HCT116 (cell line): ENCODE measurements at regions not wholly inside any gene's neighbourhood (a gene's known extent, or its start where the extent isn't known, plus 50 kb on each side); places are given as distances from the start of the nearest gene placed in this dataset.

Experiments
- ATAC-seq: fragments of 200-7000 bp; cut with Tn5 transposase; 2 replicates; pipeline ENCODE4 v1.9.1; 2020; ENCODE audit warnings: mild to moderate bottlenecking, moderate library complexity
- BruUV-seq: library from RNA; stranded (reverse); fragments of 400-500 nt; replicated peaks from 2 replicates; lab custom pipeline; 2021; lab: Mats Ljungman, UMichigan
- CTCF ChIA-PET: fragments of 300-600 bp; sonication (Branson Sonifier 250); formaldehyde crosslinking; loops from one replicate; lab custom pipeline; 2021; ENCODE audit warnings: antibody characterized with exemption; lab: Charles Lee
- POLR2A ChIA-PET: fragments of 300-600, 350-600 bp; sonication (Branson Sonifier 250); formaldehyde crosslinking; loops from one replicate; lab custom pipeline; 2021; ENCODE audit warnings: antibody characterized with exemption; lab: Charles Lee
- RAD21 ChIA-PET, 2 experiments: fragments of 300-600 bp; sonication (Branson Sonifier 250); formaldehyde crosslinking; loops; one replicate each; lab custom pipeline; 2023; ENCODE audit warnings: low total read pairs in 2 of 2; ENCODE audit not compliant: uncharacterized antibody in 2 of 2, unreplicated experiment in 2 of 2, low non-redundant PET in 1 of 2; lab: Charles Lee
- DNase-seq: peaks from one replicate; pipeline ENCODE4 v3.0.0-alpha.2; 2010; ENCODE audit warnings: low read depth, low spot score
- H2AFZ ChIP-seq: fragments of 200-600 bp; shearing (Covaris generic), sonication (generic); 2 replicates; pipeline ENCODE4 v1.6.1; 2017; ENCODE audit warnings: low read depth, mixed run types, mixed read lengths, antibody characterized with exemption, low read length; ENCODE audit not compliant: poor library complexity, severe bottlenecking
- H3K27ac ChIP-seq: 2 replicates; pipeline ENCODE4 v1.5.1; 2012; ENCODE audit warnings: low read depth, low read length
- H3K27me3 ChIP-seq: fragments of 200-600 bp; sonication (generic); 2 replicates; pipeline ENCODE4 v1.6.1; 2016; ENCODE audit warnings: mixed run types, low read length, mixed read lengths; ENCODE audit not compliant: insufficient read depth
- H3K36me3 ChIP-seq, 2 experiments: fragments of 200-500 bp in 1 of 2; fragments of 200-600 bp in 1 of 2; sonication (Bioruptor generic) in 1 of 2; sonication (generic) in 1 of 2; 2 replicates each; pipeline versions ENCODE4 v1.5.1 to v1.6.1; 2014 to 2016; ENCODE audit warnings: low read length in 2 of 2, inconsistent platforms in 1 of 2, mixed read lengths in 1 of 2, mixed run types in 1 of 2; ENCODE audit not compliant: insufficient read depth in 2 of 2, control insufficient read depth in 1 of 2
- H3K4me1 ChIP-seq, 2 experiments: fragments of 200-600 bp in 1 of 2; sonication (generic) in 1 of 2; 2 replicates each; pipeline versions ENCODE4 v1.5.1 to v1.6.1; 2012 to 2017; ENCODE audit warnings: low read length in 2 of 2, inconsistent platforms in 1 of 2, mild to moderate bottlenecking in 1 of 2, mixed read lengths in 1 of 2, mixed run types in 1 of 2, moderate library complexity in 1 of 2; ENCODE audit not compliant: insufficient read depth in 2 of 2, control insufficient read depth in 1 of 2
- H3K4me2 ChIP-seq: fragments of 200-600 bp; sonication (generic); 2 replicates; pipeline ENCODE4 v1.6.1; 2017; ENCODE audit warnings: mixed run types, low read length, mixed read lengths
- H3K4me3 ChIP-seq, 2 experiments: fragments of 200-600 bp in 1 of 2; sonication (generic) in 1 of 2; replicated peaks in 1 of 2; 2 replicates each; pipeline ENCODE4 v1.5.1; 2011 to 2016; ENCODE audit warnings: low read length in 2 of 2, control low read depth in 1 of 2, low read depth in 1 of 2, mild to moderate bottlenecking in 1 of 2, mixed read lengths in 1 of 2, mixed run types in 1 of 2
- H3K79me2 ChIP-seq: fragments of 200-600 bp; sonication (generic); 2 replicates; pipeline ENCODE4 v1.6.1; 2017; ENCODE audit warnings: mild to moderate bottlenecking, mixed run types, low read length, moderate library complexity, mixed read lengths; ENCODE audit not compliant: insufficient read depth
- H3K9ac ChIP-seq: fragments of 200-600 bp; sonication (generic); 2 replicates; pipeline ENCODE4 v1.6.1; 2016; ENCODE audit warnings: low read length, mixed read lengths
- H3K9me2 ChIP-seq: fragments of 200-600 bp; sonication (generic), shearing (Covaris generic); 2 replicates; pipeline ENCODE4 v1.6.1; 2017; ENCODE audit warnings: mixed run types, mild to moderate bottlenecking, moderate library complexity; ENCODE audit not compliant: insufficient read depth
- H3K9me3 ChIP-seq, 2 experiments: fragments of 200-500 bp in 1 of 2; fragments of 200-600 bp in 1 of 2; sonication (Bioruptor generic) in 1 of 2; sonication (generic) in 1 of 2; 2 replicates each; pipeline ENCODE4 v1.6.1; 2014 to 2017; ENCODE audit warnings: low read length in 2 of 2, mixed read lengths in 2 of 2, inconsistent platforms in 1 of 2, low read depth in 1 of 2, mild to moderate bottlenecking in 1 of 2, mixed run types in 1 of 2, moderate library complexity in 1 of 2; ENCODE audit not compliant: control insufficient read depth in 1 of 2, insufficient read depth in 1 of 2
- H4K20me1 ChIP-seq: fragments of 200-600 bp; sonication (generic), shearing (Covaris generic); 2 replicates; pipeline ENCODE4 v1.6.1; 2017; ENCODE audit warnings: mixed run types, mild to moderate bottlenecking, moderate library complexity; ENCODE audit not compliant: insufficient read depth
- CEBPB ChIP-seq: IDR thresholded peaks from 2 replicates; pipeline ENCODE4 v1.6.1; 2012; ENCODE audit warnings: low read depth
- EGR1 ChIP-seq: IDR thresholded peaks from 2 replicates; pipeline ENCODE4 v1.6.1; 2012; ENCODE audit warnings: low read depth
- EZH2 ChIP-seq: fragments of 200-600 bp; sonication (generic); IDR thresholded peaks from 2 replicates; pipeline ENCODE4 v1.6.1; 2017; ENCODE audit warnings: antibody characterized with exemption, mixed run types
- FOSL1 ChIP-seq: IDR thresholded peaks from 2 replicates; pipeline ENCODE4 v1.6.1; 2012; ENCODE audit warnings: low read depth
- POLR2A ChIP-seq: IDR thresholded peaks from 2 replicates; pipeline ENCODE4 v1.7.0; 2011; ENCODE audit warnings: borderline replicate concordance; ENCODE audit not compliant: insufficient read depth, insufficient read length; ENCODE audit errors: extremely low read depth
- SIN3A ChIP-seq: IDR thresholded peaks from 2 replicates; pipeline ENCODE4 v1.6.1; 2012; ENCODE audit warnings: low read depth
- TCF7L2 ChIP-seq: IDR thresholded peaks from 2 replicates; pipeline ENCODE4 v1.7.0; 2011; ENCODE audit warnings: borderline replicate concordance, inconsistent platforms; ENCODE audit not compliant: insufficient read depth, insufficient read length; ENCODE audit errors: extremely low read depth
- YY1 ChIP-seq: IDR thresholded peaks from 2 replicates; pipeline ENCODE4 v1.6.1; 2011; ENCODE audit warnings: low read length, low read depth, moderate library complexity, mild to moderate bottlenecking; ENCODE audit not compliant: insufficient replicate concordance; ENCODE audit errors: extremely low read depth
- ZFX ChIP-seq: fragments of 450-650 bp; IDR thresholded peaks from 2 replicates; pipeline ENCODE4 v1.6.1; 2017
- ZNF274 ChIP-seq: fragments of 200-500 bp; sonication (Bioruptor generic); IDR thresholded peaks from 2 replicates; pipeline ENCODE4 v1.6.1; 2014; ENCODE audit warnings: mild to moderate bottlenecking, low read depth, low read length, inconsistent platforms
- intact Hi-C: fragments of 100-400 bp; cut with micrococcal nuclease; formaldehyde crosslinking; loops from 2 replicates; pipeline ENCODE4 v1.10.0; 2022
- TF ChIP-seq, protein P1 (sequence below): IDR thresholded peaks from 2 replicates; pipeline ENCODE4 v1.6.1; 2012; ENCODE audit warnings: low read depth
- TF ChIP-seq, protein P2 (sequence below): IDR thresholded peaks from 2 replicates; pipeline ENCODE4 v1.6.1; 2012
- TF ChIP-seq, protein P3 (sequence below): IDR thresholded peaks from 2 replicates; pipeline ENCODE4 v1.6.1; 2011; ENCODE audit warnings: mild to moderate bottlenecking, low read length, moderate library complexity; ENCODE audit not compliant: insufficient replicate concordance; ENCODE audit errors: extremely low read depth

DNA sequence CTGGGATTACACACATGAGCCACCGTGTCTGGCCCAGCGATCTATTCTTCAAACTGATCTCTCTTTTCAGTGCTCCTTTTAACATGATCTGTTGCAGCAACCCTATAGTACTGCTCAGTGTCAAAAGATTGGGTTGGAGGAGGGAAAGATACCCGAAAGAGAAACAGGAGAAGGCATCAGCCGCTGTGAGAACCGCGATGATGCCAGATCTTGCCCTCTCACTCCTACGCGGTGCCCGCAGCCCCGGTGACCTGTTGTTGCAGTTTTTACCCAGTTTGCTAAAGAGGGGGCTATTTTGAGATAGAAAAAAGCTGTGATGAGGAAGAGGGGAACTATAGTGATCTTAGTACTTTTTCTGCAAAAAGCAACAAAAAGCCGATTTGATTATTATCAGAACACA is 335.5 kb downstream of the KCNS3 start:
- Histone ChIP-seq H3K79me2 (no peaks in the 10 kb centered on the region), H3K27ac (no peak overlapping the region), H4K20me1 (no peaks in the 10 kb centered on the region), H3K9me3 (no peaks in the 10 kb centered on the region), H3K9me2 (no peaks in the 10 kb centered on the region), H3K4me3 (no peak overlapping the region), H3K36me3 (no peaks in the 10 kb centered on the region), H2AFZ (no peak overlapping the region), H3K4me2 (no peak overlapping the region), H3K27me3 (peaks cover 18% of the 10 kb centered on the region; the same call in 1 of the 2 replicates), H3K9ac (no peak overlapping the region), H3K4me1 (no peaks in the 10 kb centered on the region)
- ATAC-seq (no peak), DNase-seq (no peak)
- POLR2A ChIA-PET: no interaction called here
- CTCF ChIA-PET: no interaction called here
- RAD21 ChIA-PET: no interaction called here
- intact Hi-C loops: no loop called here
- TF ChIP-seq POLR2A: no peak
- no peak for TF ChIP-seq FOSL1
- no peak for TF ChIP-seq SIN3A
- TF ChIP-seq EZH2: no peak
- TF ChIP-seq EGR1: no peak
- TF ChIP-seq, protein P1, sequence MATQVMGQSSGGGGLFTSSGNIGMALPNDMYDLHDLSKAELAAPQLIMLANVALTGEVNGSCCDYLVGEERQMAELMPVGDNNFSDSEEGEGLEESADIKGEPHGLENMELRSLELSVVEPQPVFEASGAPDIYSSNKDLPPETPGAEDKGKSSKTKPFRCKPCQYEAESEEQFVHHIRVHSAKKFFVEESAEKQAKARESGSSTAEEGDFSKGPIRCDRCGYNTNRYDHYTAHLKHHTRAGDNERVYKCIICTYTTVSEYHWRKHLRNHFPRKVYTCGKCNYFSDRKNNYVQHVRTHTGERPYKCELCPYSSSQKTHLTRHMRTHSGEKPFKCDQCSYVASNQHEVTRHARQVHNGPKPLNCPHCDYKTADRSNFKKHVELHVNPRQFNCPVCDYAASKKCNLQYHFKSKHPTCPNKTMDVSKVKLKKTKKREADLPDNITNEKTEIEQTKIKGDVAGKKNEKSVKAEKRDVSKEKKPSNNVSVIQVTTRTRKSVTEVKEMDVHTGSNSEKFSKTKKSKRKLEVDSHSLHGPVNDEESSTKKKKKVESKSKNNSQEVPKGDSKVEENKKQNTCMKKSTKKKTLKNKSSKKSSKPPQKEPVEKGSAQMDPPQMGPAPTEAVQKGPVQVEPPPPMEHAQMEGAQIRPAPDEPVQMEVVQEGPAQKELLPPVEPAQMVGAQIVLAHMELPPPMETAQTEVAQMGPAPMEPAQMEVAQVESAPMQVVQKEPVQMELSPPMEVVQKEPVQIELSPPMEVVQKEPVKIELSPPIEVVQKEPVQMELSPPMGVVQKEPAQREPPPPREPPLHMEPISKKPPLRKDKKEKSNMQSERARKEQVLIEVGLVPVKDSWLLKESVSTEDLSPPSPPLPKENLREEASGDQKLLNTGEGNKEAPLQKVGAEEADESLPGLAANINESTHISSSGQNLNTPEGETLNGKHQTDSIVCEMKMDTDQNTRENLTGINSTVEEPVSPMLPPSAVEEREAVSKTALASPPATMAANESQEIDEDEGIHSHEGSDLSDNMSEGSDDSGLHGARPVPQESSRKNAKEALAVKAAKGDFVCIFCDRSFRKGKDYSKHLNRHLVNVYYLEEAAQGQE: no peak
- no peak for TF ChIP-seq TCF7L2
- TF ChIP-seq, protein P2, sequence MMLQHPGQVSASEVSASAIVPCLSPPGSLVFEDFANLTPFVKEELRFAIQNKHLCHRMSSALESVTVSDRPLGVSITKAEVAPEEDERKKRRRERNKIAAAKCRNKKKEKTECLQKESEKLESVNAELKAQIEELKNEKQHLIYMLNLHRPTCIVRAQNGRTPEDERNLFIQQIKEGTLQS: no peak
- TF ChIP-seq, protein P3, sequence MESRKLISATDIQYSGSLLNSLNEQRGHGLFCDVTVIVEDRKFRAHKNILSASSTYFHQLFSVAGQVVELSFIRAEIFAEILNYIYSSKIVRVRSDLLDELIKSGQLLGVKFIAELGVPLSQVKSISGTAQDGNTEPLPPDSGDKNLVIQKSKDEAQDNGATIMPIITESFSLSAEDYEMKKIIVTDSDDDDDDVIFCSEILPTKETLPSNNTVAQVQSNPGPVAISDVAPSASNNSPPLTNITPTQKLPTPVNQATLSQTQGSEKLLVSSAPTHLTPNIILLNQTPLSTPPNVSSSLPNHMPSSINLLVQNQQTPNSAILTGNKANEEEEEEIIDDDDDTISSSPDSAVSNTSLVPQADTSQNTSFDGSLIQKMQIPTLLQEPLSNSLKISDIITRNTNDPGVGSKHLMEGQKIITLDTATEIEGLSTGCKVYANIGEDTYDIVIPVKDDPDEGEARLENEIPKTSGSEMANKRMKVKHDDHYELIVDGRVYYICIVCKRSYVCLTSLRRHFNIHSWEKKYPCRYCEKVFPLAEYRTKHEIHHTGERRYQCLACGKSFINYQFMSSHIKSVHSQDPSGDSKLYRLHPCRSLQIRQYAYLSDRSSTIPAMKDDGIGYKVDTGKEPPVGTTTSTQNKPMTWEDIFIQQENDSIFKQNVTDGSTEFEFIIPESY: no peak
- TF ChIP-seq CEBPB: no peak
- no peak for TF ChIP-seq YY1
- TF ChIP-seq ZFX: no peak
- TF ChIP-seq ZNF274: no peak
- no TSS peak for BruUV-seq
